HCT116 (cell line): ENCODE measurements at regions not wholly inside any gene's neighbourhood (a gene's known extent, or its start where the extent isn't known, plus 50 kb on each side); places are given as distances from the start of the nearest gene placed in this dataset.

Experiments
- ATAC-seq: fragments of 200-7000 bp; cut with Tn5 transposase; 2 replicates; pipeline ENCODE4 v1.9.1; 2020; ENCODE audit warnings: mild to moderate bottlenecking, moderate library complexity
- BruUV-seq: library from RNA; stranded (reverse); fragments of 400-500 nt; replicated peaks from 2 replicates; lab custom pipeline; 2021; lab: Mats Ljungman, UMichigan
- CTCF ChIA-PET: fragments of 300-600 bp; sonication (Branson Sonifier 250); formaldehyde crosslinking; loops from one replicate; lab custom pipeline; 2021; ENCODE audit warnings: antibody characterized with exemption; lab: Charles Lee
- POLR2A ChIA-PET: fragments of 300-600, 350-600 bp; sonication (Branson Sonifier 250); formaldehyde crosslinking; loops from one replicate; lab custom pipeline; 2021; ENCODE audit warnings: antibody characterized with exemption; lab: Charles Lee
- RAD21 ChIA-PET, 2 experiments: fragments of 300-600 bp; sonication (Branson Sonifier 250); formaldehyde crosslinking; loops; one replicate each; lab custom pipeline; 2023; ENCODE audit warnings: low total read pairs in 2 of 2; ENCODE audit not compliant: uncharacterized antibody in 2 of 2, unreplicated experiment in 2 of 2, low non-redundant PET in 1 of 2; lab: Charles Lee
- DNase-seq: peaks from one replicate; pipeline ENCODE4 v3.0.0-alpha.2; 2010; ENCODE audit warnings: low read depth, low spot score
- H2AFZ ChIP-seq: fragments of 200-600 bp; shearing (Covaris generic), sonication (generic); 2 replicates; pipeline ENCODE4 v1.6.1; 2017; ENCODE audit warnings: low read depth, mixed run types, mixed read lengths, antibody characterized with exemption, low read length; ENCODE audit not compliant: poor library complexity, severe bottlenecking
- H3K27ac ChIP-seq: 2 replicates; pipeline ENCODE4 v1.5.1; 2012; ENCODE audit warnings: low read depth, low read length
- H3K27me3 ChIP-seq: fragments of 200-600 bp; sonication (generic); 2 replicates; pipeline ENCODE4 v1.6.1; 2016; ENCODE audit warnings: mixed run types, low read length, mixed read lengths; ENCODE audit not compliant: insufficient read depth
- H3K36me3 ChIP-seq, 2 experiments: fragments of 200-500 bp in 1 of 2; fragments of 200-600 bp in 1 of 2; sonication (Bioruptor generic) in 1 of 2; sonication (generic) in 1 of 2; 2 replicates each; pipeline versions ENCODE4 v1.5.1 to v1.6.1; 2014 to 2016; ENCODE audit warnings: low read length in 2 of 2, inconsistent platforms in 1 of 2, mixed read lengths in 1 of 2, mixed run types in 1 of 2; ENCODE audit not compliant: insufficient read depth in 2 of 2, control insufficient read depth in 1 of 2
- H3K4me1 ChIP-seq, 2 experiments: fragments of 200-600 bp in 1 of 2; sonication (generic) in 1 of 2; 2 replicates each; pipeline versions ENCODE4 v1.5.1 to v1.6.1; 2012 to 2017; ENCODE audit warnings: low read length in 2 of 2, inconsistent platforms in 1 of 2, mild to moderate bottlenecking in 1 of 2, mixed read lengths in 1 of 2, mixed run types in 1 of 2, moderate library complexity in 1 of 2; ENCODE audit not compliant: insufficient read depth in 2 of 2, control insufficient read depth in 1 of 2
- H3K4me2 ChIP-seq: fragments of 200-600 bp; sonication (generic); 2 replicates; pipeline ENCODE4 v1.6.1; 2017; ENCODE audit warnings: mixed run types, low read length, mixed read lengths
- H3K4me3 ChIP-seq, 2 experiments: fragments of 200-600 bp in 1 of 2; sonication (generic) in 1 of 2; replicated peaks in 1 of 2; 2 replicates each; pipeline ENCODE4 v1.5.1; 2011 to 2016; ENCODE audit warnings: low read length in 2 of 2, control low read depth in 1 of 2, low read depth in 1 of 2, mild to moderate bottlenecking in 1 of 2, mixed read lengths in 1 of 2, mixed run types in 1 of 2
- H3K79me2 ChIP-seq: fragments of 200-600 bp; sonication (generic); 2 replicates; pipeline ENCODE4 v1.6.1; 2017; ENCODE audit warnings: mild to moderate bottlenecking, mixed run types, low read length, moderate library complexity, mixed read lengths; ENCODE audit not compliant: insufficient read depth
- H3K9ac ChIP-seq: fragments of 200-600 bp; sonication (generic); 2 replicates; pipeline ENCODE4 v1.6.1; 2016; ENCODE audit warnings: low read length, mixed read lengths
- H3K9me2 ChIP-seq: fragments of 200-600 bp; sonication (generic), shearing (Covaris generic); 2 replicates; pipeline ENCODE4 v1.6.1; 2017; ENCODE audit warnings: mixed run types, mild to moderate bottlenecking, moderate library complexity; ENCODE audit not compliant: insufficient read depth
- H3K9me3 ChIP-seq, 2 experiments: fragments of 200-500 bp in 1 of 2; fragments of 200-600 bp in 1 of 2; sonication (Bioruptor generic) in 1 of 2; sonication (generic) in 1 of 2; 2 replicates each; pipeline ENCODE4 v1.6.1; 2014 to 2017; ENCODE audit warnings: low read length in 2 of 2, mixed read lengths in 2 of 2, inconsistent platforms in 1 of 2, low read depth in 1 of 2, mild to moderate bottlenecking in 1 of 2, mixed run types in 1 of 2, moderate library complexity in 1 of 2; ENCODE audit not compliant: control insufficient read depth in 1 of 2, insufficient read depth in 1 of 2
- H4K20me1 ChIP-seq: fragments of 200-600 bp; sonication (generic), shearing (Covaris generic); 2 replicates; pipeline ENCODE4 v1.6.1; 2017; ENCODE audit warnings: mixed run types, mild to moderate bottlenecking, moderate library complexity; ENCODE audit not compliant: insufficient read depth
- CBX3 ChIP-seq: IDR thresholded peaks from 2 replicates; pipeline ENCODE4 v1.6.1; 2012; ENCODE audit warnings: low read depth
- CEBPB ChIP-seq: IDR thresholded peaks from 2 replicates; pipeline ENCODE4 v1.6.1; 2012; ENCODE audit warnings: low read depth
- EGR1 ChIP-seq: IDR thresholded peaks from 2 replicates; pipeline ENCODE4 v1.6.1; 2012; ENCODE audit warnings: low read depth
- ELF1 ChIP-seq: IDR thresholded peaks from 2 replicates; pipeline ENCODE4 v1.6.1; 2012; ENCODE audit warnings: low read depth, borderline replicate concordance
- EZH2 ChIP-seq: fragments of 200-600 bp; sonication (generic); IDR thresholded peaks from 2 replicates; pipeline ENCODE4 v1.6.1; 2017; ENCODE audit warnings: antibody characterized with exemption, mixed run types
- EZH2phosphoT487 ChIP-seq: fragments of 200-600 bp; IDR thresholded peaks from 2 replicates; pipeline ENCODE4 v1.6.1; 2018; ENCODE audit warnings: antibody characterized with exemption, borderline replicate concordance
- FOSL1 ChIP-seq: IDR thresholded peaks from 2 replicates; pipeline ENCODE4 v1.6.1; 2012; ENCODE audit warnings: low read depth
- JUND ChIP-seq: IDR thresholded peaks from 2 replicates; pipeline ENCODE4 v1.6.1; 2012
- MAX ChIP-seq: IDR thresholded peaks from 2 replicates; pipeline ENCODE4 v1.6.1; 2012
- POLR2A ChIP-seq: IDR thresholded peaks from 2 replicates; pipeline ENCODE4 v1.7.0; 2011; ENCODE audit warnings: borderline replicate concordance; ENCODE audit not compliant: insufficient read depth, insufficient read length; ENCODE audit errors: extremely low read depth
- POLR2AphosphoS5 ChIP-seq: IDR thresholded peaks from 2 replicates; pipeline ENCODE4 v1.6.1; 2011; ENCODE audit warnings: mild to moderate bottlenecking, low read depth, low read length, moderate library complexity
- RAD21 ChIP-seq: IDR thresholded peaks from 2 replicates; pipeline ENCODE4 v1.6.1; 2012; ENCODE audit warnings: low read depth, mild to moderate bottlenecking
- SIN3A ChIP-seq: IDR thresholded peaks from 2 replicates; pipeline ENCODE4 v1.6.1; 2012; ENCODE audit warnings: low read depth
- SRF ChIP-seq: IDR thresholded peaks from 2 replicates; pipeline ENCODE4 v1.6.1; 2012; ENCODE audit warnings: low read depth
- ZNF274 ChIP-seq: fragments of 200-500 bp; sonication (Bioruptor generic); IDR thresholded peaks from 2 replicates; pipeline ENCODE4 v1.6.1; 2014; ENCODE audit warnings: mild to moderate bottlenecking, low read depth, low read length, inconsistent platforms
- intact Hi-C: fragments of 100-400 bp; cut with micrococcal nuclease; formaldehyde crosslinking; loops from 2 replicates; pipeline ENCODE4 v1.10.0; 2022
- TF ChIP-seq, protein P1 (sequence below): IDR thresholded peaks from 2 replicates; pipeline ENCODE4 v1.6.1; 2012; ENCODE audit warnings: low read depth
- TF ChIP-seq, protein P2 (sequence below), 3 experiments: fragments of 200-600 bp in 1 of 3; sonication (generic) in 1 of 3; IDR thresholded peaks in 2 of 3; conservative IDR thresholded peaks in 1 of 3; 2 replicates each; pipeline ENCODE4 v1.5.1; 2012 to 2017; ENCODE audit warnings: low read depth in 2 of 3, low read length in 2 of 3, antibody characterized with exemption in 1 of 3, borderline replicate concordance in 1 of 3, control low read depth in 1 of 3, mild to moderate bottlenecking in 1 of 3, mixed read lengths in 1 of 3, mixed run types in 1 of 3, moderate library complexity in 1 of 3; ENCODE audit not compliant: insufficient read depth in 1 of 3

- Histone ChIP-seq H4K20me1 (no peaks in the 10 kb centered on the region), H3K36me3 (no peaks in the 10 kb centered on the region), H3K4me3 (no peak overlapping the region), H3K27ac (no peak overlapping the region), H3K9me3 (peaks cover 0 to 4% of the 10 kb centered on the region in 2 experiments; a peak in 2 of 4 replicates), H3K4me1 (no peaks in the 10 kb centered on the region), H3K27me3 (no peaks in the 10 kb centered on the region), H3K9ac (no peak overlapping the region), H3K79me2 (no peaks in the 10 kb centered on the region), H3K4me2 (no peak overlapping the region), H3K9me2 (no peaks in the 10 kb centered on the region), H2AFZ (no peak overlapping the region)
- ChIA-PET CTCF (no interaction called here), RAD21 (no interaction called here), POLR2A (no interaction called here)
- no TSS peak for BruUV-seq
- no peak for ATAC-seq
- no peak for DNase-seq
- intact Hi-C loops, result no loop called here
- TF ChIP-seq FOSL1 (no peak), POLR2AphosphoS5 (no peak), ZNF274 (no peak), CBX3 (no peak), EZH2phosphoT487 (no peak), ELF1 (no peak), JUND (no peak), SIN3A (no peak), POLR2A (no peak), EGR1 (no peak), SRF (no peak), EZH2 (no peak), RAD21 (no peak), CEBPB (no peak), MAX (no peak)
- TF ChIP-seq, protein P1, sequence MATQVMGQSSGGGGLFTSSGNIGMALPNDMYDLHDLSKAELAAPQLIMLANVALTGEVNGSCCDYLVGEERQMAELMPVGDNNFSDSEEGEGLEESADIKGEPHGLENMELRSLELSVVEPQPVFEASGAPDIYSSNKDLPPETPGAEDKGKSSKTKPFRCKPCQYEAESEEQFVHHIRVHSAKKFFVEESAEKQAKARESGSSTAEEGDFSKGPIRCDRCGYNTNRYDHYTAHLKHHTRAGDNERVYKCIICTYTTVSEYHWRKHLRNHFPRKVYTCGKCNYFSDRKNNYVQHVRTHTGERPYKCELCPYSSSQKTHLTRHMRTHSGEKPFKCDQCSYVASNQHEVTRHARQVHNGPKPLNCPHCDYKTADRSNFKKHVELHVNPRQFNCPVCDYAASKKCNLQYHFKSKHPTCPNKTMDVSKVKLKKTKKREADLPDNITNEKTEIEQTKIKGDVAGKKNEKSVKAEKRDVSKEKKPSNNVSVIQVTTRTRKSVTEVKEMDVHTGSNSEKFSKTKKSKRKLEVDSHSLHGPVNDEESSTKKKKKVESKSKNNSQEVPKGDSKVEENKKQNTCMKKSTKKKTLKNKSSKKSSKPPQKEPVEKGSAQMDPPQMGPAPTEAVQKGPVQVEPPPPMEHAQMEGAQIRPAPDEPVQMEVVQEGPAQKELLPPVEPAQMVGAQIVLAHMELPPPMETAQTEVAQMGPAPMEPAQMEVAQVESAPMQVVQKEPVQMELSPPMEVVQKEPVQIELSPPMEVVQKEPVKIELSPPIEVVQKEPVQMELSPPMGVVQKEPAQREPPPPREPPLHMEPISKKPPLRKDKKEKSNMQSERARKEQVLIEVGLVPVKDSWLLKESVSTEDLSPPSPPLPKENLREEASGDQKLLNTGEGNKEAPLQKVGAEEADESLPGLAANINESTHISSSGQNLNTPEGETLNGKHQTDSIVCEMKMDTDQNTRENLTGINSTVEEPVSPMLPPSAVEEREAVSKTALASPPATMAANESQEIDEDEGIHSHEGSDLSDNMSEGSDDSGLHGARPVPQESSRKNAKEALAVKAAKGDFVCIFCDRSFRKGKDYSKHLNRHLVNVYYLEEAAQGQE, result no peak
- TF ChIP-seq, protein P2, sequence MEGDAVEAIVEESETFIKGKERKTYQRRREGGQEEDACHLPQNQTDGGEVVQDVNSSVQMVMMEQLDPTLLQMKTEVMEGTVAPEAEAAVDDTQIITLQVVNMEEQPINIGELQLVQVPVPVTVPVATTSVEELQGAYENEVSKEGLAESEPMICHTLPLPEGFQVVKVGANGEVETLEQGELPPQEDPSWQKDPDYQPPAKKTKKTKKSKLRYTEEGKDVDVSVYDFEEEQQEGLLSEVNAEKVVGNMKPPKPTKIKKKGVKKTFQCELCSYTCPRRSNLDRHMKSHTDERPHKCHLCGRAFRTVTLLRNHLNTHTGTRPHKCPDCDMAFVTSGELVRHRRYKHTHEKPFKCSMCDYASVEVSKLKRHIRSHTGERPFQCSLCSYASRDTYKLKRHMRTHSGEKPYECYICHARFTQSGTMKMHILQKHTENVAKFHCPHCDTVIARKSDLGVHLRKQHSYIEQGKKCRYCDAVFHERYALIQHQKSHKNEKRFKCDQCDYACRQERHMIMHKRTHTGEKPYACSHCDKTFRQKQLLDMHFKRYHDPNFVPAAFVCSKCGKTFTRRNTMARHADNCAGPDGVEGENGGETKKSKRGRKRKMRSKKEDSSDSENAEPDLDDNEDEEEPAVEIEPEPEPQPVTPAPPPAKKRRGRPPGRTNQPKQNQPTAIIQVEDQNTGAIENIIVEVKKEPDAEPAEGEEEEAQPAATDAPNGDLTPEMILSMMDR (IDR thresholded peaks at IDR 0.05 in 2 of 3, conservative IDR thresholded peaks at IDR 0.05 in 1 of 3; ENCODE audit: borderline replicate concordance in 1 of 3, insufficient read depth in 1 of 3, low read depth in 2 of 3, low read length in 2 of 3), result no peak
Observed at GRCh38 chr18:78611201-78611800, 368.3 kb upstream of the SALL3 start.
